Neural cell (in vitro differentiated cells): ENCODE measurements at regions not wholly inside any gene's neighbourhood (a gene's known extent, or its start where the extent isn't known, plus 50 kb on each side); places are given as distances from the start of the nearest gene placed in this dataset.

Experiments used
- H2AFZ ChIP-seq: fragments of 200-600, 300-800 bp; sonication (generic), shearing (Covaris generic); 2 replicates; pipeline ENCODE4 v1.6.0; 2014; ENCODE audit warnings: low read depth, mild to moderate bottlenecking, antibody characterized with exemption, low read length, moderate library complexity
- H3F3A ChIP-seq: fragments of 200-600 bp; shearing (Covaris generic); 2 replicates; pipeline ENCODE4 v1.6.1; 2016; ENCODE audit warnings: mild to moderate bottlenecking, moderate library complexity, mixed read lengths, antibody characterized with exemption, low read length; ENCODE audit not compliant: insufficient read depth, poor library complexity, severe bottlenecking
- H3K27ac ChIP-seq: fragments of 200-600, 300-800 bp; sonication (generic), shearing (Covaris generic); 2 replicates; pipeline ENCODE4 v1.5.1; 2014; ENCODE audit warnings: mild to moderate bottlenecking, low read length, moderate library complexity
- H3K27me3 ChIP-seq: fragments of 300-800, 200-600 bp; sonication (generic), shearing (Covaris generic); 2 replicates; pipeline ENCODE4 v1.6.0; 2014; ENCODE audit warnings: mild to moderate bottlenecking, low read depth, low read length, moderate library complexity; ENCODE audit not compliant: insufficient read depth
- H3K36me3 ChIP-seq: fragments of 300-800, 200-600 bp; sonication (generic), shearing (Covaris generic); 2 replicates; pipeline ENCODE4 v1.5.1; 2014; ENCODE audit warnings: mild to moderate bottlenecking, antibody characterized with exemption, low read length, moderate library complexity; ENCODE audit not compliant: insufficient read depth
- H3K4me2 ChIP-seq: fragments of 300-800, 200-600 bp; sonication (generic), shearing (Covaris generic); 2 replicates; pipeline ENCODE4 v1.6.0; 2014; ENCODE audit warnings: mild to moderate bottlenecking, low read length
- H3K4me3 ChIP-seq: fragments of 300-800, 200-600 bp; sonication (generic), shearing (Covaris generic); 2 replicates; pipeline ENCODE4 v1.5.1; 2014; ENCODE audit warnings: mild to moderate bottlenecking, low read length, moderate library complexity
- H3K79me2 ChIP-seq: fragments of 200-600 bp; shearing (Covaris generic); replicated peaks from 2 replicates; pipeline ENCODE4 v1.6.0; 2014; ENCODE audit warnings: mild to moderate bottlenecking, low read length, moderate library complexity; ENCODE audit not compliant: insufficient read depth
- H3K9ac ChIP-seq: fragments of 300-800, 200-600 bp; sonication (generic), shearing (Covaris generic); 2 replicates; pipeline ENCODE4 v1.6.1; 2016; ENCODE audit warnings: mild to moderate bottlenecking, low read length, mixed read lengths
- H3K9me2 ChIP-seq: fragments of 200-600 bp; shearing (Covaris generic); 2 replicates; pipeline ENCODE4 v1.6.1; 2016; ENCODE audit warnings: mild to moderate bottlenecking, low read length, mixed read lengths; ENCODE audit not compliant: insufficient read depth
- H3K9me3 ChIP-seq: fragments of 200-600, 300-800 bp; sonication (generic), shearing (Covaris generic); 2 replicates; pipeline ENCODE4 v1.6.1; 2016; ENCODE audit warnings: mild to moderate bottlenecking, mixed run types, low read length, moderate library complexity, mixed read lengths
- H4K20me1 ChIP-seq: fragments of 200-600 bp; shearing (Covaris generic); 2 replicates; pipeline ENCODE4 v1.6.1; 2016; ENCODE audit warnings: mild to moderate bottlenecking, mixed run types; ENCODE audit not compliant: insufficient read depth
- CTCF ChIP-seq: fragments of 450-650 bp; IDR thresholded peaks from 2 replicates; pipeline ENCODE4 v1.5.1; 2014; ENCODE audit warnings: antibody characterized with exemption, mild to moderate bottlenecking, moderate library complexity; ENCODE audit not compliant: poor library complexity, severe bottlenecking
- EP300 ChIP-seq: fragments of 450-650 bp; conservative IDR thresholded peaks from 2 replicates; pipeline ENCODE4 v1.6.1; 2014; ENCODE audit warnings: antibody characterized with exemption, mild to moderate bottlenecking, moderate library complexity; ENCODE audit not compliant: poor library complexity, severe bottlenecking
- EZH2 ChIP-seq: fragments of 200-600, 300-800 bp; shearing (Covaris generic), sonication (generic); IDR thresholded peaks from 2 replicates; pipeline ENCODE4 v1.6.1; 2014; ENCODE audit warnings: antibody characterized with exemption, low read length, borderline replicate concordance, mild to moderate bottlenecking; ENCODE audit not compliant: insufficient read depth, poor library complexity, severe bottlenecking
- MXI1 ChIP-seq: fragments of 450-650 bp; conservative IDR thresholded peaks from 2 replicates; pipeline ENCODE4 v1.6.1; 2014; ENCODE audit warnings: antibody characterized with exemption, mild to moderate bottlenecking; ENCODE audit not compliant: poor library complexity, severe bottlenecking
- POLR2AphosphoS5 ChIP-seq: IDR thresholded peaks from 2 replicates; pipeline ENCODE4 v1.6.1; 2012
- RAD21 ChIP-seq: fragments of 450-650 bp; conservative IDR thresholded peaks from 2 replicates; pipeline ENCODE4 v1.6.1; 2014; ENCODE audit warnings: antibody characterized with exemption, mild to moderate bottlenecking, moderate library complexity
- SMC3 ChIP-seq: fragments of 450-650 bp; conservative IDR thresholded peaks from 2 replicates; pipeline ENCODE4 v1.6.1; 2014; ENCODE audit warnings: antibody characterized with exemption, mild to moderate bottlenecking, moderate library complexity; ENCODE audit not compliant: poor library complexity
- TAF1 ChIP-seq: IDR thresholded peaks from 2 replicates; pipeline ENCODE4 v1.6.1; 2012; ENCODE audit warnings: low read depth
- TF ChIP-seq, protein P1 (sequence below): IDR thresholded peaks from 2 replicates; pipeline ENCODE4 v1.6.1; 2012; ENCODE audit warnings: borderline replicate concordance

DNA sequence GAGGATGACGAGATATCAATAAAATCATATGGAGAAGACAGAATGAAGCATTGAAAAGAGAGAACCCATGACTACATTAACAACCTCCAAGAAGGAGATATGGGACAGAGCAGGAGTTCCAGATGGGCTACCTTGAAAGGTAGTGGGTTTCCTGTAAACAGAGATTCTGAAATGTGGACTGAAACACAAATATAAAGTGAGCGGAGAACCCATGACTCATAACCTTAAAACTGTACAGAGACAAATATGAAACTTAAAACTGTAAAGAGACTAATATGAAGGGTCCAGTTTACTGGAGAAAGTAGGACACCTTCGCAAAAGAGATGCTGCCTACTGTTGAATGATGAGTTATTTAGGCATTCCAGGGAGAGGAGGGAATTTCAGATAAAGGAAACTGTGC is 383.7 kb downstream of the CAAP1 start:
- no peak overlapping the region for H3K9ac ChIP-seq
- no peaks in the 10 kb centered on the region for H3F3A ChIP-seq
- no peak overlapping the region for H3K4me3 ChIP-seq
- H4K20me1 ChIP-seq, result no peaks in the 10 kb centered on the region
- H3K9me2 ChIP-seq, result no peaks in the 10 kb centered on the region
- no peaks in the 10 kb centered on the region for H3K9me3 ChIP-seq
- TF ChIP-seq EP300 (no peak), POLR2AphosphoS5 (no peak), TAF1 (no peak), MXI1 (no peak), EZH2 (no peak)
- TF ChIP-seq, protein P1, sequence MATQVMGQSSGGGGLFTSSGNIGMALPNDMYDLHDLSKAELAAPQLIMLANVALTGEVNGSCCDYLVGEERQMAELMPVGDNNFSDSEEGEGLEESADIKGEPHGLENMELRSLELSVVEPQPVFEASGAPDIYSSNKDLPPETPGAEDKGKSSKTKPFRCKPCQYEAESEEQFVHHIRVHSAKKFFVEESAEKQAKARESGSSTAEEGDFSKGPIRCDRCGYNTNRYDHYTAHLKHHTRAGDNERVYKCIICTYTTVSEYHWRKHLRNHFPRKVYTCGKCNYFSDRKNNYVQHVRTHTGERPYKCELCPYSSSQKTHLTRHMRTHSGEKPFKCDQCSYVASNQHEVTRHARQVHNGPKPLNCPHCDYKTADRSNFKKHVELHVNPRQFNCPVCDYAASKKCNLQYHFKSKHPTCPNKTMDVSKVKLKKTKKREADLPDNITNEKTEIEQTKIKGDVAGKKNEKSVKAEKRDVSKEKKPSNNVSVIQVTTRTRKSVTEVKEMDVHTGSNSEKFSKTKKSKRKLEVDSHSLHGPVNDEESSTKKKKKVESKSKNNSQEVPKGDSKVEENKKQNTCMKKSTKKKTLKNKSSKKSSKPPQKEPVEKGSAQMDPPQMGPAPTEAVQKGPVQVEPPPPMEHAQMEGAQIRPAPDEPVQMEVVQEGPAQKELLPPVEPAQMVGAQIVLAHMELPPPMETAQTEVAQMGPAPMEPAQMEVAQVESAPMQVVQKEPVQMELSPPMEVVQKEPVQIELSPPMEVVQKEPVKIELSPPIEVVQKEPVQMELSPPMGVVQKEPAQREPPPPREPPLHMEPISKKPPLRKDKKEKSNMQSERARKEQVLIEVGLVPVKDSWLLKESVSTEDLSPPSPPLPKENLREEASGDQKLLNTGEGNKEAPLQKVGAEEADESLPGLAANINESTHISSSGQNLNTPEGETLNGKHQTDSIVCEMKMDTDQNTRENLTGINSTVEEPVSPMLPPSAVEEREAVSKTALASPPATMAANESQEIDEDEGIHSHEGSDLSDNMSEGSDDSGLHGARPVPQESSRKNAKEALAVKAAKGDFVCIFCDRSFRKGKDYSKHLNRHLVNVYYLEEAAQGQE, result no peak
- no peak overlapping the region for H3K4me2 ChIP-seq
- H3K36me3 ChIP-seq, result no peaks in the 10 kb centered on the region
- H3K27me3 ChIP-seq, result no peaks in the 10 kb centered on the region
- H3K27ac ChIP-seq, result no peak overlapping the region
- no peaks in the 10 kb centered on the region for H3K79me2 ChIP-seq
- H2AFZ ChIP-seq, result no peak overlapping the region

DNA sequence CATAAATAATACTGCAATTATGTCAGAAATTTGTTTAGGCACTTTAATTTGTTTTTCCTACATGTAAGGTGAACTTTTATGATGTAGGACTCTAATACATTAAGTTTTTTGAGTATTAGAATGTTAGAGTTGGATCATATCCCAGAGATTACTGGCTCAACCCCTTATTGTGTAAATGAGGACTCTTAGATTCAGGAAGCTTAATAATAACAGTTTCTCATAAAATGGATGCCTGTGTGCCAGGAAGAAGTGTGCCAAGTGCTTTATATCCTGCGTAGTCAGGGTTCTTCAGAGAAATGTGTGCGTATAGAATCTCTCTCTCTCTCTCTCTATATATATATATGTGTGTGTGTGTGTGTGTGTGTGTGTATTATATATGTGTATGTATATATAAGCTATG is 388.5 kb downstream of the CAAP1 start:
- H3K4me2 ChIP-seq, result no peak overlapping the region
- no peaks in the 10 kb centered on the region for H3K27me3 ChIP-seq
- H3K9ac ChIP-seq, result no peak overlapping the region
- H3F3A ChIP-seq, result no peaks in the 10 kb centered on the region
- no peaks in the 10 kb centered on the region for H4K20me1 ChIP-seq
- no peaks in the 10 kb centered on the region for H3K36me3 ChIP-seq
- H3K4me3 ChIP-seq, result no peak overlapping the region
- H2AFZ ChIP-seq, result no peak overlapping the region
- H3K9me3 ChIP-seq, result no peaks in the 10 kb centered on the region
- no peak overlapping the region for H3K27ac ChIP-seq
- H3K9me2 ChIP-seq, result no peaks in the 10 kb centered on the region
- TF ChIP-seq POLR2AphosphoS5 (no peak), CTCF (no peak), RAD21 (no peak), TAF1 (no peak), EZH2 (no peak), MXI1 (no peak), SMC3 (no peak), EP300 (no peak)
- TF ChIP-seq, protein P1, result no peak
- H3K79me2 ChIP-seq, result no peaks in the 10 kb centered on the region
